Testis (tissue), 2 donors: ENCODE measurements at regions not wholly inside any gene's neighbourhood (a gene's known extent, or its start where the extent isn't known, plus 50 kb on each side); places are given as distances from the start of the nearest gene placed in this dataset.

ENCODE experiments used
- POLR2A ChIP-seq: fragments of 450-650 bp; IDR thresholded peaks from one replicate; pipeline ENCODE4 v1.6.1; 2017; ENCODE audit warnings: antibody characterized with exemption, mild to moderate bottlenecking, moderate library complexity
- TF ChIP-seq, protein P1 (sequence below), 3 experiments: fragments of 450-650 bp in 2 of 3; fragments of 200-600 bp in 1 of 3; sonication (generic) in 1 of 3; IDR thresholded peaks; one replicate each; pipeline ENCODE4 v1.5.1; 2016 to 2019; ENCODE audit warnings: antibody characterized with exemption in 3 of 3, mild to moderate bottlenecking in 2 of 3, moderate library complexity in 1 of 3

DNA sequence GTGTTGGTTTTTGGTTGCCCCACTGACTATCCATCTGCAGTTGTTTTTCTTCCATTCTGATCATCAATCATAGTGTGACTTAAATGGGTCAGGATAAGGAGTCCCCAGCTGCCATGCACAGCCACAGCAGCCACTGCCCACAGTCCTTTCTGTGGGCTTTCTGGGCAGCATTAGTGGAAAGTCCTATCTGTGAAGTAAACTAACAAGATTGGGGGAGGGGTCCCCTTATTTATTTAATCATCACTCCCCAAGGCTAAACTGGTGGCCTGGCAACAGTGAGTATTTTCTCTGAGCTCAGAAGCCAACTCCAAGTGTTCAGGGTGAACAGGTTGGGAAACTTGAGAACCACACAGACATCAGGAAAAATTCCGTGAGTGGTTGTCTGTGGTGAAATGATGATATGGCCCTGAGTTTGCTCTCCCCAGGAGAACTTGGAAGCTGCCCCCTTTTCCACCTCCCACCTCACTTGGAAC is 145.0 kb downstream of the CCDC34 start:
- TF ChIP-seq, protein P1, sequence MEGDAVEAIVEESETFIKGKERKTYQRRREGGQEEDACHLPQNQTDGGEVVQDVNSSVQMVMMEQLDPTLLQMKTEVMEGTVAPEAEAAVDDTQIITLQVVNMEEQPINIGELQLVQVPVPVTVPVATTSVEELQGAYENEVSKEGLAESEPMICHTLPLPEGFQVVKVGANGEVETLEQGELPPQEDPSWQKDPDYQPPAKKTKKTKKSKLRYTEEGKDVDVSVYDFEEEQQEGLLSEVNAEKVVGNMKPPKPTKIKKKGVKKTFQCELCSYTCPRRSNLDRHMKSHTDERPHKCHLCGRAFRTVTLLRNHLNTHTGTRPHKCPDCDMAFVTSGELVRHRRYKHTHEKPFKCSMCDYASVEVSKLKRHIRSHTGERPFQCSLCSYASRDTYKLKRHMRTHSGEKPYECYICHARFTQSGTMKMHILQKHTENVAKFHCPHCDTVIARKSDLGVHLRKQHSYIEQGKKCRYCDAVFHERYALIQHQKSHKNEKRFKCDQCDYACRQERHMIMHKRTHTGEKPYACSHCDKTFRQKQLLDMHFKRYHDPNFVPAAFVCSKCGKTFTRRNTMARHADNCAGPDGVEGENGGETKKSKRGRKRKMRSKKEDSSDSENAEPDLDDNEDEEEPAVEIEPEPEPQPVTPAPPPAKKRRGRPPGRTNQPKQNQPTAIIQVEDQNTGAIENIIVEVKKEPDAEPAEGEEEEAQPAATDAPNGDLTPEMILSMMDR (IDR thresholded peaks at IDR 0.05), result no peak
- TF ChIP-seq POLR2A, result no peak
